Mesenchymal stem cell (in vitro differentiated cells and primary cell): ENCODE measurements at regions not wholly inside any gene's neighbourhood (a gene's known extent, or its start where the extent isn't known, plus 50 kb on each side); places are given as distances from the start of the nearest gene placed in this dataset.

Source experiments
- DNase-seq: peaks from one replicate; pipeline ENCODE4 v3.0.0-alpha.2; 2013
- H2AFZ ChIP-seq: one replicate; pipeline ENCODE4 v1.6.1; 2013; ENCODE audit warnings: low read depth, mild to moderate bottlenecking, control low read depth, inconsistent platforms, low read length, moderate library complexity
- H2AK5ac ChIP-seq: 2 replicates; pipeline ENCODE4 v1.6.1; 2013; ENCODE audit warnings: low read length, moderate library complexity, mild to moderate bottlenecking, inconsistent platforms; ENCODE audit not compliant: severe bottlenecking
- H2BK120ac ChIP-seq: one replicate; pipeline ENCODE4 v1.6.1; 2013; ENCODE audit warnings: low read depth, mild to moderate bottlenecking, inconsistent platforms, low read length, moderate library complexity
- H2BK12ac ChIP-seq, 2 experiments: one replicate each; pipeline ENCODE4 v1.6.1; 2013; ENCODE audit warnings: inconsistent platforms in 2 of 2, low read length in 2 of 2, mild to moderate bottlenecking in 2 of 2, moderate library complexity in 2 of 2, control low read depth in 1 of 2
- H2BK15ac ChIP-seq: one replicate; pipeline ENCODE4 v1.6.1; 2013; ENCODE audit warnings: mild to moderate bottlenecking, low read depth, inconsistent platforms; ENCODE audit not compliant: poor library complexity, severe bottlenecking
- H2BK5ac ChIP-seq: 2 replicates; pipeline ENCODE4 v1.6.1; 2013; ENCODE audit warnings: low read depth, mild to moderate bottlenecking, low read length, control low read depth, inconsistent platforms; ENCODE audit not compliant: poor library complexity, severe bottlenecking
- H3K14ac ChIP-seq, 2 experiments: one replicate each; pipeline ENCODE4 v1.6.1; 2013; ENCODE audit warnings: inconsistent platforms in 2 of 2, low read length in 2 of 2, control low read depth in 1 of 2, mild to moderate bottlenecking in 1 of 2, moderate library complexity in 1 of 2
- H3K18ac ChIP-seq, 2 experiments: one replicate each; pipeline ENCODE4 v1.6.1; 2013; ENCODE audit warnings: inconsistent platforms in 2 of 2, low read length in 2 of 2, control low read depth in 1 of 2, low read depth in 1 of 2, mild to moderate bottlenecking in 1 of 2
- H3K23ac ChIP-seq, 2 experiments: one replicate each; pipeline ENCODE4 v1.6.1; 2013; ENCODE audit warnings: inconsistent platforms in 2 of 2, low read length in 2 of 2, mild to moderate bottlenecking in 2 of 2, moderate library complexity in 2 of 2, control low read depth in 1 of 2
- H3K27ac ChIP-seq: 2 replicates; pipeline ENCODE4 v1.5.1; 2013; ENCODE audit warnings: mild to moderate bottlenecking, moderate library complexity, low read length, control low read depth, inconsistent platforms; ENCODE audit not compliant: poor library complexity, severe bottlenecking
- H3K27me3 ChIP-seq, 2 experiments: 2 replicates each; pipeline versions ENCODE4 v1.6.1 to v1.7.0; 2013; ENCODE audit warnings: low read length in 2 of 2, mild to moderate bottlenecking in 2 of 2, moderate library complexity in 2 of 2, control low read depth in 1 of 2, inconsistent platforms in 1 of 2; ENCODE audit not compliant: control insufficient read depth in 1 of 2, insufficient read depth in 1 of 2
- H3K36me3 ChIP-seq, 2 experiments: 2 replicates each; pipeline versions ENCODE4 v1.6.1 to v1.7.0; 2013; ENCODE audit warnings: low read length in 2 of 2, control low read depth in 1 of 2, inconsistent platforms in 1 of 2, low read depth in 1 of 2, mild to moderate bottlenecking in 1 of 2; ENCODE audit not compliant: insufficient read depth in 2 of 2, control insufficient read depth in 1 of 2
- H3K4ac ChIP-seq, 2 experiments: one replicate each; pipeline ENCODE4 v1.6.1; 2013; ENCODE audit warnings: inconsistent platforms in 2 of 2, low read length in 2 of 2, mild to moderate bottlenecking in 2 of 2, moderate library complexity in 2 of 2, control low read depth in 1 of 2, low read depth in 1 of 2
- H3K4me1 ChIP-seq: 2 replicates; pipeline ENCODE4 v1.6.1; 2013; ENCODE audit warnings: low read depth, low read length, control low read depth; ENCODE audit not compliant: control insufficient read depth, insufficient read depth
- H3K4me2 ChIP-seq: 2 replicates; pipeline ENCODE4 v1.6.1; 2013; ENCODE audit warnings: low read length, mild to moderate bottlenecking, inconsistent platforms; ENCODE audit not compliant: poor library complexity, severe bottlenecking
- H3K4me3 ChIP-seq, 2 experiments: 2 replicates each; pipeline versions ENCODE4 v1.5.1 to v1.7.0; 2013; ENCODE audit warnings: low read length in 2 of 2, mild to moderate bottlenecking in 2 of 2, control low read depth in 1 of 2, low read depth in 1 of 2; ENCODE audit not compliant: insufficient read depth in 1 of 2
- H3K79me1 ChIP-seq: replicated peaks from 2 replicates; pipeline ENCODE4 v1.6.1; 2013; ENCODE audit warnings: mild to moderate bottlenecking, control low read depth, low read length, inconsistent platforms; ENCODE audit not compliant: poor library complexity, severe bottlenecking
- H3K9ac ChIP-seq: 2 replicates; pipeline ENCODE4 v1.7.0; 2013; ENCODE audit warnings: mild to moderate bottlenecking, low read length, moderate library complexity
- H3K9me3 ChIP-seq: 2 replicates; pipeline ENCODE4 v1.7.0; 2013; ENCODE audit warnings: mild to moderate bottlenecking, low read length; ENCODE audit not compliant: control insufficient read depth
- H4K8ac ChIP-seq: one replicate; pipeline ENCODE4 v1.6.1; 2013; ENCODE audit warnings: inconsistent platforms, mild to moderate bottlenecking, low read length, moderate library complexity
- H4K91ac ChIP-seq: one replicate; pipeline ENCODE4 v1.6.1; 2013; ENCODE audit warnings: mild to moderate bottlenecking, low read length, inconsistent platforms
- WGBS: methylation state at CpG from one replicate; pipeline ENCODE4 v1.1.7; 2013; ENCODE audit warnings: mixed read lengths; 5-methylcytosine and 5-hydroxymethylcytosine counted together

- H3K23ac ChIP-seq = no peak overlapping the region
- no peak overlapping the region for H2BK120ac ChIP-seq
- no peak overlapping the region for H2BK15ac ChIP-seq
- no peak overlapping the region for H3K4me3 ChIP-seq
- no peaks in the 10 kb centered on the region for H3K4me1 ChIP-seq
- H3K9me3 ChIP-seq = no peaks in the 10 kb centered on the region
- no peak overlapping the region for H3K27ac ChIP-seq
- H3K36me3 ChIP-seq = no peaks in the 10 kb centered on the region
- no peak for DNase-seq
- no peak overlapping the region for H3K4ac ChIP-seq
- H3K27me3 ChIP-seq = no peaks in the 10 kb centered on the region
- H2AK5ac ChIP-seq = no peak overlapping the region
- H3K14ac ChIP-seq = no peak overlapping the region
- H4K8ac ChIP-seq = no peak overlapping the region
- no peak overlapping the region for H2BK5ac ChIP-seq
- WGBS = 89% methylated on average over 6 of the region's 6 CpGs
- H3K4me2 ChIP-seq = no peak overlapping the region
- H2AFZ ChIP-seq = no peak overlapping the region
- H2BK12ac ChIP-seq = no peak overlapping the region
- no peak overlapping the region for H4K91ac ChIP-seq
- H3K18ac ChIP-seq = no peak overlapping the region
- no peak overlapping the region for H3K9ac ChIP-seq
- no peaks in the 10 kb centered on the region for H3K79me1 ChIP-seq
These were observed 534.7 kb upstream of the RAB6C start for GRCh38 chr2:129444751-129445150.

DNA sequence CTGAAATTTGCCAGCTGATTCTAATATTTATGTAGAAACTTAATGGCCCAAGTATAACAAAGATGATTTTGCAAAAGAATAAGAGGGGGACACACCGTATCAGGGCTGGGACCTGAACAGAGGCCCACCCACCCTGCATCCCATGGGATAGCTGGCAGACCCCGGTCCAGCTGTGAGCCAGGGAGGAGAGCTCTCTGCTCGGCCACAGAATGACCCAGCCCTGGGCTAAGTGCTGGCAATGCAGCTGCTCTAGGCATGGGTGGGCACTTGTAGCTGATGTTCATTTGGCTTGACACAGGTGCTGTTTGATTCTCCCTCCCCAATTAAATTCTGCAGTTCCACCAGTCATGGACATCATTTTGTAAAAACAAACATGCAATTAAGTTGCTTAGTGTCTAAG lies 522.8 kb upstream of the RAB6C start:
- H3K23ac ChIP-seq = no peak overlapping the region
- H3K14ac ChIP-seq = no peak overlapping the region
- H2BK15ac ChIP-seq = no peak overlapping the region
- H2BK12ac ChIP-seq = no peak overlapping the region
- no peak overlapping the region for H3K9ac ChIP-seq
- H3K9me3 ChIP-seq = no peaks in the 10 kb centered on the region
- H4K8ac ChIP-seq = no peak overlapping the region
- no peak for DNase-seq
- no peak overlapping the region for H3K4me3 ChIP-seq
- no peak overlapping the region for H2AK5ac ChIP-seq
- no peak overlapping the region for H2BK5ac ChIP-seq
- H2AFZ ChIP-seq = no peak overlapping the region
- H3K4ac ChIP-seq = no peak overlapping the region
- H3K4me1 ChIP-seq = no peaks in the 10 kb centered on the region
- H4K91ac ChIP-seq = no peak overlapping the region
- H3K27ac ChIP-seq = no peak overlapping the region
- H2BK120ac ChIP-seq = no peak overlapping the region
- no peak overlapping the region for H3K4me2 ChIP-seq
- no peaks in the 10 kb centered on the region for H3K36me3 ChIP-seq
- H3K18ac ChIP-seq = no peak overlapping the region
- no peaks in the 10 kb centered on the region for H3K27me3 ChIP-seq
- 69% methylated on average over 2 of the region's 3 CpGs for WGBS
- no peaks in the 10 kb centered on the region for H3K79me1 ChIP-seq

DNA sequence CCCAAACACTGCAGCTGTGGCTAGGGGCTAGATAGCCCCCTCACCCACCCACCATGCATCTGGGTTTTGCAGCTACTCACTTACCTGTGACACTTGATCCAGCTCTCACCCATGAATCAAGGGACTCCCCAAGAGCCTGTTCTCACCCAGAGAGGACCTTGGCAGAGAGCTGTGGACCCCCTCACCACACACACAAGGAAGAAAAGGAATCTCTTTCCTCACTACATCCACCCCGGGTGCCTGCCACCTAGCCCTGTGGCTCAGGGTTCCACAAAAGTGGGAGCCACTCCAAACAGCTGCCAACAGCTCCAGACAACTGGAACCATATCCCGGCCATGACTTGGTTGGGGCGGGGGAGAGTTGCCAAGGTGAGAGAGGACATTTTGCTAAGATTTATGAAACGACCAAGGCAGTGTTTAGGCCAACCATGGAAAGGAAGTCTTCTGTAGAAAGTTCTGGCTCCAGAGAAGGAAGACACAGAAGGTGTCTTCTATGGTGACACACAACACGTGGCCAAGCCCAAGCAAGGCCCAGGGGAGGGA lies 522.1 kb upstream of the RAB6C start:
- Histone ChIP-seq H3K4me3 (no peak overlapping the region), H3K4me2 (no peak overlapping the region), H3K9ac (no peak overlapping the region), H3K18ac (no peak overlapping the region), H3K79me1 (no peaks in the 10 kb centered on the region), H3K27ac (no peak overlapping the region), H4K91ac (no peak overlapping the region), H3K23ac (no peak overlapping the region), H3K27me3 (no peaks in the 10 kb centered on the region), H2BK15ac (no peak overlapping the region), H3K4ac (no peak overlapping the region), H3K4me1 (no peaks in the 10 kb centered on the region), H3K9me3 (no peaks in the 10 kb centered on the region), H3K36me3 (no peaks in the 10 kb centered on the region), H2BK5ac (no peak overlapping the region), H2BK12ac (no peak overlapping the region), H2AK5ac (no peak overlapping the region), H3K14ac (no peak overlapping the region), H2BK120ac (no peak overlapping the region), H2AFZ (no peak overlapping the region), H4K8ac (no peak overlapping the region)
- WGBS = 59% methylated on average over 5 of the region's 5 CpGs
- no peak for DNase-seq

GRCh38 chr2:129458006-129458405 lies 521.5 kb upstream of the RAB6C start:
- DNase-seq = no peak
- H3K9me3 ChIP-seq = no peaks in the 10 kb centered on the region

More at GRCh38 chr2:129458006-129458405, 521.5 kb upstream of the RAB6C start:
- H2AK5ac ChIP-seq = no peak overlapping the region
- H3K4ac ChIP-seq = no peak overlapping the region
- no peak overlapping the region for H4K8ac ChIP-seq
- no peak overlapping the region for H3K4me3 ChIP-seq
- H3K79me1 ChIP-seq = no peaks in the 10 kb centered on the region
- no peak overlapping the region for H3K23ac ChIP-seq
- no peak overlapping the region for H2AFZ ChIP-seq
- H3K18ac ChIP-seq = no peak overlapping the region
- H3K27me3 ChIP-seq = no peaks in the 10 kb centered on the region
- no peak overlapping the region for H2BK15ac ChIP-seq
- no peak overlapping the region for H3K27ac ChIP-seq
- H2BK5ac ChIP-seq = no peak overlapping the region
- H3K14ac ChIP-seq = no peak overlapping the region
- no peak overlapping the region for H4K91ac ChIP-seq
- H3K9ac ChIP-seq = no peak overlapping the region
- H3K4me2 ChIP-seq = no peak overlapping the region
- no peaks in the 10 kb centered on the region for H3K36me3 ChIP-seq
- WGBS = 78% methylated on average over 7 of the region's 7 CpGs
- H2BK12ac ChIP-seq = no peak overlapping the region
- no peak overlapping the region for H2BK120ac ChIP-seq
- H3K4me1 ChIP-seq = no peaks in the 10 kb centered on the region
